GM23338 (cell line): ENCODE measurements at regions not wholly inside any gene's neighbourhood (a gene's known extent, or its start where the extent isn't known, plus 50 kb on each side); places are given as distances from the start of the nearest gene placed in this dataset.

Experiments
- CTCF ChIP-seq, 2 experiments: fragments of 200-600 bp in 1 of 2; sonication (generic) in 1 of 2; conservative IDR thresholded peaks; 2 replicates each; pipeline versions ENCODE4 v1.5.1 to v1.6.1; 2016 to 2017; ENCODE audit warnings: antibody characterized with exemption in 2 of 2, low read depth in 2 of 2, mild to moderate bottlenecking in 2 of 2, moderate library complexity in 1 of 2
- ETS1 ChIP-seq: IDR thresholded peaks from 2 replicates; pipeline ENCODE4 v1.6.1; 2016; ENCODE audit warnings: antibody characterized with exemption
- EZH2 ChIP-seq: fragments of 200-600 bp; sonication (generic); IDR thresholded peaks from one replicate; pipeline ENCODE4 v1.8.0; 2017; ENCODE audit warnings: antibody characterized with exemption, mild to moderate bottlenecking, low read depth; ENCODE audit not compliant: unreplicated experiment
- EZH2phosphoT487 ChIP-seq: fragments of 200-600 bp; sonication (generic); IDR thresholded peaks from one replicate; pipeline ENCODE4 v1.8.1; 2018; ENCODE audit warnings: antibody characterized with exemption; ENCODE audit not compliant: unreplicated experiment
- POLR2AphosphoS5 ChIP-seq: IDR thresholded peaks from 2 replicates; pipeline ENCODE4 v1.6.1; 2016; ENCODE audit warnings: antibody characterized with exemption, low read depth

GRCh38 chr20:17868151-17868550 lies 100.4 kb downstream of the SNX5 start:
- TF ChIP-seq CTCF (conservative IDR thresholded peaks at IDR 0.05; ENCODE audit: low read depth in 2 of 2) (no peak), EZH2 (no peak), POLR2AphosphoS5 (no peak), ETS1 (no peak), EZH2phosphoT487 (no peak)
